Heart left ventricle (tissue), 13 donors: ENCODE measurements at regions not wholly inside any gene's neighbourhood (a gene's known extent, or its start where the extent isn't known, plus 50 kb on each side); places are given as distances from the start of the nearest gene placed in this dataset.
"Not testable (repeated sequence)": the region's sequence is repeated elsewhere in the genome, so short reads cannot be mapped to it uniquely, and the experiment has no call there.

Experiments
- CTCF ChIP-seq, 12 donors: fragments of 200-600 bp; sonication (generic) in 4 of 12; IDR thresholded peaks; one replicate each; pipeline versions ENCODE4 v1.5.0 to v1.8.0; 2018 to 2022; ENCODE audit warnings: antibody characterized with exemption in 12 of 12, mild to moderate bottlenecking in 5 of 12
- POLR2A ChIP-seq, 2 donors: fragments of 450-650 bp; IDR thresholded peaks; one replicate each; pipeline ENCODE4 v1.6.1; 2017; ENCODE audit warnings: antibody characterized with exemption in 2 of 2, mild to moderate bottlenecking in 2 of 2, moderate library complexity in 2 of 2
- donor health status: ischemic (EF 13 %, LVEDD 7.1; RV severe dilation, severe dysfunction).
- donor health status: DM: no; HTN: yes; CAD: no.
- donor health status: DM: no; HTN: no; CAD: no.
- donor health status: ischemic (EF 25% LVEDD 6.9; RV normal size, moderate dysfunction).
- donor health status: ischemic (EF 25% LVEDD 5.7; RV mildly dilated, moderate dysfunction).
- donor health status: ischemic (EF 35%, LVEDD 5.7; RV mildly dilated, moderate dysfunction).
- donor health status: nonischemic (EF 11% LVEDD 7.7; RV severe dilation, severe dysfunction).
- donor health status: DM: yes; HTN: yes; CAD: no.
- donor health status: PGD.
- donor health status: ischemic (EF 29% LVEDD 5.4; RV normal size, mild dysfunction).
- donor health status: nonischemic (EF 23%, LVEDD 6.1; RV moderate dilation, normal function).

GRCh38 chr12:9469956-9470355 is 137.8 kb downstream of the KLRB1 start:
- TF ChIP-seq CTCF, POLR2A (IDR thresholded peaks at IDR 0.05): not testable (repeated sequence)
